Neuronal stem cell (in vitro differentiated cells): ENCODE measurements at regions not wholly inside any gene's neighbourhood (a gene's known extent, or its start where the extent isn't known, plus 50 kb on each side); places are given as distances from the start of the nearest gene placed in this dataset.
A peak's percentile ranks its signal among the peaks of the same experiment; 100 is the strongest.

Experiments used
- DNase-seq: peaks from one replicate; pipeline ENCODE4 v3.0.0-alpha.2; 2013; ENCODE audit warnings: low spot score
- H2AFZ ChIP-seq: one replicate; pipeline ENCODE4 v1.6.1; 2013; ENCODE audit warnings: mild to moderate bottlenecking, low read length, inconsistent platforms
- H2AK5ac ChIP-seq: 2 replicates; pipeline ENCODE4 v1.6.1; 2013; ENCODE audit warnings: low read depth, mild to moderate bottlenecking, inconsistent platforms, low read length, moderate library complexity, mixed read lengths
- H2BK120ac ChIP-seq: 2 replicates; pipeline ENCODE4 v1.6.1; 2013; ENCODE audit warnings: low read depth, mild to moderate bottlenecking, inconsistent platforms, low read length, moderate library complexity, mixed read lengths
- H2BK12ac ChIP-seq: one replicate; pipeline ENCODE4 v1.6.1; 2013; ENCODE audit warnings: low read length, inconsistent platforms
- H2BK15ac ChIP-seq: 2 replicates; pipeline ENCODE4 v1.6.1; 2013; ENCODE audit warnings: mild to moderate bottlenecking, low read length, inconsistent platforms, mixed read lengths
- H2BK5ac ChIP-seq: one replicate; pipeline ENCODE4 v1.6.1; 2013; ENCODE audit warnings: inconsistent platforms, mild to moderate bottlenecking, low read length, moderate library complexity
- H3K14ac ChIP-seq: one replicate; pipeline ENCODE4 v1.6.1; 2013; ENCODE audit warnings: low read length, inconsistent platforms
- H3K18ac ChIP-seq: 2 replicates; pipeline ENCODE4 v1.6.1; 2013; ENCODE audit warnings: low read length, inconsistent platforms
- H3K23ac ChIP-seq: 2 replicates; pipeline ENCODE4 v1.6.1; 2013; ENCODE audit warnings: low read depth, mild to moderate bottlenecking, mixed read lengths, low read length, inconsistent platforms; ENCODE audit not compliant: poor library complexity
- H3K27ac ChIP-seq: replicated peaks from 3 replicates; pipeline ENCODE4 v1.5.1; 2013; ENCODE audit warnings: low read length, inconsistent platforms
- H3K27me3 ChIP-seq, 3 experiments: 2 replicates each; pipeline ENCODE4 v1.6.1; 2013; ENCODE audit warnings: low read length in 3 of 3, mild to moderate bottlenecking in 2 of 3, inconsistent platforms in 1 of 3, low read depth in 1 of 3, mixed read lengths in 1 of 3, moderate library complexity in 1 of 3; ENCODE audit not compliant: control insufficient read depth in 3 of 3, insufficient read depth in 3 of 3
- H3K36me3 ChIP-seq, 2 donors: replicated peaks in 1 of 2; 2 replicates each; pipeline ENCODE4 v1.6.1; 2013; ENCODE audit warnings: low read length in 2 of 2; ENCODE audit not compliant: control insufficient read depth in 2 of 2, insufficient read depth in 2 of 2
- H3K4ac ChIP-seq: 2 replicates; pipeline ENCODE4 v1.6.1; 2013; ENCODE audit warnings: inconsistent platforms, mild to moderate bottlenecking, low read length, moderate library complexity
- H3K4me1 ChIP-seq, 2 donors: 1 replicate in 1 of 2; 2 replicates in 1 of 2; pipeline ENCODE4 v1.6.1; 2013; ENCODE audit warnings: low read length in 2 of 2, low read depth in 1 of 2; ENCODE audit not compliant: control insufficient read depth in 2 of 2, insufficient read depth in 1 of 2
- H3K4me2 ChIP-seq: one replicate; pipeline ENCODE4 v1.6.1; 2013; ENCODE audit warnings: mild to moderate bottlenecking, low read length, inconsistent platforms; ENCODE audit not compliant: insufficient read depth, poor library complexity, severe bottlenecking
- H3K4me3 ChIP-seq, 2 donors: 2 replicates each; pipeline ENCODE4 v1.5.1; 2013; ENCODE audit warnings: low read length in 2 of 2, mild to moderate bottlenecking in 2 of 2, inconsistent platforms in 1 of 2, moderate library complexity in 1 of 2
- H3K79me1 ChIP-seq: one replicate; pipeline ENCODE4 v1.6.1; 2013; ENCODE audit warnings: low read depth, mild to moderate bottlenecking, inconsistent platforms, low read length, moderate library complexity
- H3K9ac ChIP-seq: one replicate; pipeline ENCODE4 v1.6.1; 2013; ENCODE audit warnings: mild to moderate bottlenecking, low read depth, low read length, inconsistent platforms; ENCODE audit not compliant: poor library complexity
- H3K9me3 ChIP-seq, 2 donors: replicated peaks in 1 of 2; 2 replicates each; pipeline versions ENCODE3 to v1.6.1; 2013; ENCODE audit warnings: low read length in 2 of 2, mild to moderate bottlenecking in 2 of 2, inconsistent platforms in 1 of 2, low read depth in 1 of 2, mixed read lengths in 1 of 2, moderate library complexity in 1 of 2; ENCODE audit not compliant: control insufficient read depth in 2 of 2, insufficient read depth in 1 of 2
- H4K8ac ChIP-seq: one replicate; pipeline ENCODE4 v1.6.1; 2013; ENCODE audit warnings: low read depth, mild to moderate bottlenecking, inconsistent platforms, low read length, moderate library complexity
- H4K91ac ChIP-seq: one replicate; pipeline ENCODE4 v1.6.1; 2013; ENCODE audit warnings: low read length, low read depth, mild to moderate bottlenecking, inconsistent platforms; ENCODE audit not compliant: poor library complexity
- WGBS, 2 donors: extraction: QIAGEN DNeasy Blood & Tissue Kit; methylation state at CpG; one replicate each; pipeline ENCODE4 v1.1.7; 2013; ENCODE audit warnings: missing lambda C conversion rate in 2 of 2, mixed read lengths in 1 of 2; ENCODE audit not compliant: insufficient read length in 2 of 2, insufficient replicate concordance in 1 of 2; ENCODE audit errors: extremely low coverage in 2 of 2; 5-methylcytosine and 5-hydroxymethylcytosine counted together

DNA sequence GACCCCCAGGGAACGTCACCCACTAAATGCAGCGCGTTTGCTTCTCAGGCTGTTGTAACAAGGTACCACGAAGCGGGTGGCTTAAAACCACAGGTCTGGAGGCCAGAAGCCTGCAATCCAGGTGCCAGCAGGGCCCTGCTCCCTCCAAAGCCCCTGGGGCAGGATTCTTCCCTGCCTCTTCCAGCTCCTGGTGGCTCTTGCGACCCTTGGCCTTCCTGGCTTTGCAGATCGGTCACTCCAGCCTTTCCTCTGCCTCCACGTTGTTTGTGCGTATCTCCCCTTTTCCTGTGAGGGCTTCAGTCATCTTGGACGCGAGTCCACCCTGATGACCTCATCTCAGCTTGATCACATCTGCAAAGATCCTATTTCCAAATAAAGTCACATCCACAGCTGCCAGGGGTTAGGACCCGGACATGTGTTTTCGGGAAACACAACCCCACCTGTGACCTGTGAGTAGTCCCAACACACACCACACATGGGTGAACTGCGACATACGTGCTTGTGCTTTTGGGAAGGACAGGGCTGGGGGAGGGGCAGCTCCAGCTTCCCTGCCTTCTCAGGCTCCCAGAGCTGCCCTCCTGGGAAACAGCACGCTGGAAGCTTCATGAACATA is 114.5 kb upstream of the NCOR2 start:
- Histone ChIP-seq H2BK5ac (no peak overlapping the region), H2BK12ac (no peak overlapping the region), H3K14ac (no peak overlapping the region), H4K91ac (no peak overlapping the region), H2AFZ (peak overlapping the region; percentile 30), H3K9ac (no peak overlapping the region), H3K4me3 (no peak overlapping the region), H2BK15ac (peak overlapping the region; percentile 34), H2AK5ac (peak overlapping the region; percentile 46), H3K27ac (peak overlapping the region; percentile 1), H3K4ac (no peak overlapping the region), H3K27me3 (peaks cover 0 to 31% (median 0%) of the 10 kb centered on the region in 3 experiments), H3K79me1 (no peaks in the 10 kb centered on the region), H3K23ac (no peak overlapping the region), H3K18ac (peak overlapping the region; percentile 13), H3K9me3 (peaks cover 0 to 4% of the 10 kb centered on the region in 2 donors), H4K8ac (no peak overlapping the region), H3K4me2 (no peak overlapping the region), H2BK120ac (no peak overlapping the region), H3K36me3 (no peaks in the 10 kb centered on the region), H3K4me1 (peaks cover 19 to 40% of the 10 kb centered on the region in 2 donors)
- WGBS, 2 donors, result no CpG with 5 or more reads among the region's 16 CpGs
- no peak for DNase-seq

DNA sequence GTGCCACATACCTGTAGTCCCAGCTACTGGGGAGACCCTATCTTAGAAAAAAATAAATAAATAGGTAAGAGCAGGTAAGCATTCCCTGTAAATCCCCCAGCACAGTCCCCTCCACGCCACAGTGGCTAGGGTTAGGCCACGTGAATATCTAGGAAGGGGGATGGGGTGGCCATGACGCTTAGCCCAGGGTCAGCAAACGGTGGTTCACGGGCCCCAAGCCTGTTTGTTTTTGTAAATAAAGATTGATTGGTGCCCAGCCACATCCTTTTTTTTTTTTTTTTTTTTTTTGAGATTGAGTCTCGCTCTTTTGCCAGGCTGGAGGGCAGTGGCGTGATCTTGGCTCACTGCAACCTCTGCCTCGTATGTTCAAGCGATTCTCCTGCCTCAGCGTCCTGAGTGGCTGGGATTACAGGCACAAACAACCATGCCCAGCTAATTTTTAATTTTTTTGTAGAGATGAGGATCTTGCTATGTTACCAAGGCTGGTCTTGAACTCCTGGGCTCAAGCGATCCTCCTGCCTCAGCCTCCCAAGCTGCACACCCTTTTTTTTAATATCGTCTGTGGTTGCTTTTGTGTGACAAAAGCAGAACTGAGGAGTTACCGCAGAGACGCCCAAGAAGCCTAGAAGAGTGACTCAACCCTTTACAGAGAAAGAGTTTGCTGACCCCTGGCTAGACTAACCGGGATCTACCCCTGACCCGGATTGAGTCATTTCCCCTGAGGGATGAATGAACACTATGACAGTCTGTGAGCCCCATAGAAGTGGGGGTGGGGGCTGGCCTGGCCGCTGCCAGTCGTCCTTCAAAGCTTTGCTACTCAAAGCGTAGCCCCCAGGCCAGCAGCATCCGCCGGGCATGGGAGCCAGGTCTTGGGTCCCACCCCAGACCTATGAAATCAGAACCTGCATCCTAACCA is 113.7 kb upstream of the NCOR2 start:
- H3K27me3 ChIP-seq, result peaks cover 0 to 31% (median 1%) of the 10 kb centered on the region in 3 experiments
- peaks cover 0 to 2% of the 10 kb centered on the region in 2 donors for H3K9me3 ChIP-seq
- H3K23ac ChIP-seq, result no peak overlapping the region
- H3K18ac ChIP-seq, result peak overlapping the region; percentile 52
- no peak overlapping the region for H3K9ac ChIP-seq
- no CpG with 5 or more reads among the region's 21 CpGs for WGBS, 2 donors
- no peak overlapping the region for H3K27ac ChIP-seq
- H2BK120ac ChIP-seq, result no peak overlapping the region
- H2BK5ac ChIP-seq, result peak overlapping the region; percentile 70
- H4K8ac ChIP-seq, result no peak overlapping the region
- no peak overlapping the region for H3K4me2 ChIP-seq
- peak; percentile 48 for DNase-seq
- no peaks in the 10 kb centered on the region for H3K36me3 ChIP-seq
- peaks cover 2% of the 10 kb centered on the region for H3K79me1 ChIP-seq
- peak overlapping the region; percentile 30 for H2AFZ ChIP-seq
- no peak overlapping the region for H3K14ac ChIP-seq
- peak overlapping the region; percentile 89 for H2BK15ac ChIP-seq
- H3K4me1 ChIP-seq, result peaks cover 19 to 47% of the 10 kb centered on the region in 2 donors
- no peak overlapping the region for H2BK12ac ChIP-seq
- no peak overlapping the region for H3K4me3 ChIP-seq
- H4K91ac ChIP-seq, result no peak overlapping the region
- no peak overlapping the region for H3K4ac ChIP-seq
- peak overlapping the region; percentile 77 for H2AK5ac ChIP-seq

GRCh38 chr12:124679533-124680371 is 112.3 kb upstream of the NCOR2 start:
- no peak overlapping the region for H2BK15ac ChIP-seq
- no peak for DNase-seq
- no peak overlapping the region for H4K8ac ChIP-seq
- no peak overlapping the region for H3K14ac ChIP-seq
- no peak overlapping the region for H3K4me3 ChIP-seq
- peak overlapping the region; percentile 57 for H2BK120ac ChIP-seq
- H3K9me3 ChIP-seq, result peaks cover 0 to 2% of the 10 kb centered on the region in 2 donors
- no peak overlapping the region for H2BK5ac ChIP-seq
- no peak overlapping the region for H3K23ac ChIP-seq
- H3K4me2 ChIP-seq, result no peak overlapping the region
- peak overlapping the region; percentile 51 for H3K9ac ChIP-seq
- H4K91ac ChIP-seq, result no peak overlapping the region
- H3K79me1 ChIP-seq, result peaks cover 2% of the 10 kb centered on the region
- H3K4ac ChIP-seq, result no peak overlapping the region
- H3K27me3 ChIP-seq, result peaks cover 0 to 26% (median 1%) of the 10 kb centered on the region in 3 experiments
- H3K4me1 ChIP-seq, result peaks cover 12 to 41% of the 10 kb centered on the region in 2 donors
- WGBS, 2 donors, result no CpG with 5 or more reads among the region's 17 CpGs
- peak overlapping the region; percentile 51 for H3K18ac ChIP-seq
- no peak overlapping the region for H3K27ac ChIP-seq
- no peak overlapping the region for H2AFZ ChIP-seq
- peak overlapping the region; percentile 59 for H2AK5ac ChIP-seq
- no peaks in the 10 kb centered on the region for H3K36me3 ChIP-seq
- H2BK12ac ChIP-seq, result peak overlapping the region; percentile 69
